Testis (tissue), 2 donors: ENCODE measurements at regions not wholly inside any gene's neighbourhood (a gene's known extent, or its start where the extent isn't known, plus 50 kb on each side); places are given as distances from the start of the nearest gene placed in this dataset.

Experiments
- DNase-seq: peaks from one replicate; pipeline ENCODE4 v3.0.0-alpha.2; 2019
- H3K27ac ChIP-seq, 2 donors: fragments of 200-600 bp; sonication (generic); one replicate each; pipeline ENCODE4 v1.5.1; 2019
- H3K27me3 ChIP-seq: fragments of 200-600 bp; sonication (generic); one replicate; pipeline ENCODE4 v1.5.1; 2019
- H3K36me3 ChIP-seq: fragments of 200-600 bp; sonication (generic); one replicate; pipeline ENCODE4 v1.5.1; 2017; ENCODE audit warnings: low read depth; ENCODE audit errors: missing control alignments
- H3K4me1 ChIP-seq: fragments of 200-600 bp; sonication (generic); one replicate; pipeline ENCODE4 v1.5.1; 2019
- H3K4me3 ChIP-seq, 2 donors: fragments of 200-600 bp; sonication (generic); one replicate each; pipeline ENCODE4 v1.5.1; 2017 to 2019
- H3K9me3 ChIP-seq: fragments of 200-600 bp; sonication (generic); one replicate; pipeline ENCODE4 v1.5.1; 2017
- CTCF ChIP-seq, 3 experiments: fragments of 450-650 bp in 2 of 3; fragments of 200-600 bp in 1 of 3; sonication (generic) in 1 of 3; IDR thresholded peaks; one replicate each; pipeline ENCODE4 v1.5.1; 2016 to 2019; ENCODE audit warnings: antibody characterized with exemption in 3 of 3, mild to moderate bottlenecking in 2 of 3, moderate library complexity in 1 of 3
- POLR2A ChIP-seq: fragments of 450-650 bp; IDR thresholded peaks from one replicate; pipeline ENCODE4 v1.6.1; 2017; ENCODE audit warnings: antibody characterized with exemption, mild to moderate bottlenecking, moderate library complexity
- WGBS, 2 donors: methylation state at CpG; one replicate each; pipeline ENCODE4 v1.1.5; 2018; 5-methylcytosine and 5-hydroxymethylcytosine counted together
- intact Hi-C: fragments of 100-400 bp; cut with DNase I; formaldehyde crosslinking; loops from one replicate; pipeline ENCODE4 v1.15.1; 2023; ENCODE audit warnings: low total_unique reads

GRCh38 chr5:174284873-174285272 lies 239.4 kb downstream of the NSG2 start:
- 80 to 81% methylated on average over 5 of the region's 5 CpGs for WGBS, 2 donors
- Histone ChIP-seq H3K9me3 (no peaks in the 10 kb centered on the region), H3K4me1 (no peaks in the 10 kb centered on the region), H3K36me3 (no peaks in the 10 kb centered on the region), H3K4me3 (no peak overlapping the region), H3K27me3 (no peaks in the 10 kb centered on the region), H3K27ac (no peak overlapping the region)
- DNase-seq: no peak
- intact Hi-C loops: no loop called here
- no peak for TF ChIP-seq CTCF (IDR thresholded peaks at IDR 0.05)
- TF ChIP-seq POLR2A: no peak

DNA sequence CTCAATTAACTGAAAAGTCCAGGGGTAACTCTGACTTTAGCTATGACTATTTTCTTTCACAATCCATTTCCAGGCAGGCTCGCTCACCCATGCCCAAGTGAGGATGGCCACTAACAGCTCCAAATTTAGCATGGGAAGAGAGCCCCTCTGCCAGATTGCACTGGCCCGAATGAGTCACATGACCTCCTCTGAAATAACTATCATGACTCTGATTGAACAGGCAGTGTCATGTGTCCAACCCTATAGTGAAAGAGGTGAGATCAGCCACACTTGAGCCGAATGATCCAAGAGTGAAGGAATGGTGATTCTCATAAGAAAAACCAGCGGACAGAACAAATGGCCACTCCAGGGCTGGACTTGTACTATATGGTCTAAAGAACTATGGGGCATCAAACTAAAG lies 242.3 kb downstream of the NSG2 start:
- TF ChIP-seq POLR2A (no peak), CTCF (IDR thresholded peaks at IDR 0.05) (no peak)
- intact Hi-C loops: no loop called here
- Histone ChIP-seq H3K27me3 (no peaks in the 10 kb centered on the region), H3K9me3 (no peaks in the 10 kb centered on the region), H3K4me1 (no peaks in the 10 kb centered on the region), H3K4me3 (no peak overlapping the region), H3K27ac (no peak overlapping the region), H3K36me3 (no peaks in the 10 kb centered on the region)
- DNase-seq: no peak
- 92 to 95% methylated on average over 4 of the region's 4 CpGs for WGBS, 2 donors

GRCh38 chr5:174288439-174288838 lies 242.9 kb downstream of the NSG2 start:
- Histone ChIP-seq H3K27me3 (no peaks in the 10 kb centered on the region), H3K27ac (no peak overlapping the region), H3K4me3 (no peak overlapping the region), H3K4me1 (no peaks in the 10 kb centered on the region), H3K36me3 (no peaks in the 10 kb centered on the region), H3K9me3 (no peaks in the 10 kb centered on the region)
- TF ChIP-seq CTCF (IDR thresholded peaks at IDR 0.05) (no peak), POLR2A (no peak)
- WGBS, 2 donors: 81 to 89% methylated on average over 6 of the region's 6 CpGs
- intact Hi-C loops: no loop called here
- no peak for DNase-seq

DNA sequence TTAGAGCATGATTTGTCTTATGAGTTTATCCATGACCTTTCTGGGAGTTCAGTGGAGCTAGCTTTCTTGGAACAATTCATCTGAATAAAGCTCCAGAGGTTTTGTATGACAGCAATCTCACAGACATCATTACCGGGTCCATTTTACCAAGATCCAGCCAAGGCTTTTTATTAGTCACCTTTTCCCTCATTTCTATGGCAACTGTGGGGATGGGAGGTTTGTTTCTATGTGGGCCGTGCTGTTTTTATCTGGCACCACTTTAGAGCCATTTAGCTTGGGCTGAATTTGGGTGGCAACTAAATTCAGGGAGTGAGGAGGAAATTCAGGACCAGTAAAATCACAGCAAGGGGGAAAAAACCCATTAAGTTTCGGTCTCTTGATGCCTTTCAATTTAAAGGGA lies 245.7 kb downstream of the NSG2 start:
- no peaks in the 10 kb centered on the region for H3K36me3 ChIP-seq
- WGBS, 2 donors: 65 to 78% methylated on average over 3 of the region's 3 CpGs
- DNase-seq: no peak
- H3K4me3 ChIP-seq: no peak overlapping the region
- intact Hi-C loops: no loop called here
- TF ChIP-seq CTCF (IDR thresholded peaks at IDR 0.05) (no peak), POLR2A (no peak)
- no peaks in the 10 kb centered on the region for H3K9me3 ChIP-seq
- no peaks in the 10 kb centered on the region for H3K4me1 ChIP-seq
- H3K27me3 ChIP-seq: no peaks in the 10 kb centered on the region
- no peak overlapping the region for H3K27ac ChIP-seq

DNA sequence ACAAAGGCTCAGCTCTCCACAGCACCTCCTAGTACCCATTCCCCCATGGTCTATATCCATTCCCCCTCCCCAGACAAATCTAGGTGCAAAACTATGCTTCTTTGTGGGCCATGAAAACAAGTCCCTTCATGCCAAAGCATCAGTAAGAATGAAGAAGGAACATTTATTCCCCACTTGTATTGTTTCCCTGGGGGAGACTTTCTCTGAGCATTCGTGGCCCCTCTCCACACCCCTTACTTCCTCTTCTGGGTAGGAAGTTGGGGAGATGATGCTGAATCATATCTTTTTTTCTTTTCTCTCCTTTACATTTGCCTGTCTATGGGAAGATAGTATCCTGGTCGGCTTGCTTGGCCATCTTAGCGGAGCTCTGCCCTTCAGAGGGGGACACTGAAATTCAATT lies 246.8 kb downstream of the NSG2 start:
- H3K9me3 ChIP-seq: no peaks in the 10 kb centered on the region
- intact Hi-C loops: no loop called here
- H3K27me3 ChIP-seq: no peaks in the 10 kb centered on the region
- TF ChIP-seq POLR2A (no peak), CTCF (IDR thresholded peaks at IDR 0.05) (no peak)
- no peaks in the 10 kb centered on the region for H3K36me3 ChIP-seq
- no peak overlapping the region for H3K4me3 ChIP-seq
- no peaks in the 10 kb centered on the region for H3K4me1 ChIP-seq
- no peak for DNase-seq
- H3K27ac ChIP-seq: no peak overlapping the region
- 84 to 94% methylated on average over 3 of the region's 3 CpGs for WGBS, 2 donors
